Anterior cingulate cortex (tissue), 58 donors: ENCODE measurements at regions not wholly inside any gene's neighbourhood (a gene's known extent, or its start where the extent isn't known, plus 50 kb on each side); places are given as distances from the start of the nearest gene placed in this dataset.

ENCODE experiments used
- DNase-seq, 58 donors: peaks; one replicate each; lab custom pipeline; 2025; lab: John Stamatoyannopoulos, UW

DNA sequence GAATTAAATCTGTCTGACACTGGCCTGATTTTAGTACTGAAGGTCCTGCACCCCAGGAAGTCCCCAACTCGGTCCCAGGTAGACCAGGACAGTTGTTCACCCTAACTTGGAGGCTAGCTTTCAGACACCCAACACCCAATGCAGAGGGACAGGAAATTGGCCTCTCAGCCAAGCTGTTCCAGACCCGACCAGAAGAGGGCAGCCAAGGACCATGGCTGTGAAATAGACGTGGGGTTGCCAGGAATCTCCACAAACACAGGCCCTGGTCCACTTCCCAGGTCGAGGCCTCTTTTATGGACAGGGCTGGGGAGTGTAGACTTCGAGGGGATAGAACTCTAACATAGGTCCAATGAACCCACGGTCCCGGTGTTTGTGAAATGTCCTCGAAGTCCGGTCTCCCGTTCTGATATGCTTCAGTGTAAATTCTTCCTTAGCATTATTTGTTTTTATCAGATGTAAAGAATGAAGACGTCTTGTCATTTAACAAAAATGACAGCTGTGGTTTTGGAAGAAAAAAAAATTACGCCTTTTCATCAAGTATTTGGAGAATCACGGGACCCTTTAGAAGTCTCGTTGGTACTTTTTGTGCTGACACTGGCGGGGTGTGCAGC lies 260.3 kb upstream of the ADAMTS16 start:
- peak in 56 of 58 donors; percentile 15 to 87 (median 68) for DNase-seq

GRCh38 chr5:4880304-4880741 lies 259.8 kb upstream of the ADAMTS16 start:
- DNase-seq, result no peak

DNA sequence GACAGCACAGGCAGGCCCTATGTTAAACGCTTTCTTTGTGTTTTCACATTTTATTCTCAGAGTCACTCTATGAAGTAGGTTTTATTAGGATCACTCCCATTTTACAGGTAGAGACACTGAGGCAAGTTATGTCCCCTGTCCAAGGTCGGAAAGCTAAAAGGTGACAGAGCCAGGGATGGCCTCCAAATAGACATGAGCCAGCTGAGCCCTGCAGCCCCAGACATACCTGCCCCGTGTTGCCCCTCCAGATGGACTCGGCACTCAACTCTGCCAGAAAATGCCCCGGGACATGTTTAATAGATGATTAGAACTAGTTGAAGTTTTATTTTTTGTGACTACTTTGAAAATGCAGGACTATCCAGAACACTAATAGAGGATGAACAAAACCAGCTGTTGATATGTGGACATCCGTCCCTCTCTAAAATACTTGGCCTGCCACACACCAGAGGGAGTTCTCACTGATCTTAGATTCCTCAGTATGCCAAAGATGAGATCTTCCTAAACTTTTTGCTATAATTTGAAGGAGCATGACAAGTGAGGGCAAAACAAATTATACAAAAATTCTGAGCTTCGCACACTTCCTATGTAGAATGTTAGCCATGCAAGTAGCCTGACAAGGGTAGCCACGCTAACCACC lies 258.6 kb upstream of the ADAMTS16 start:
- DNase-seq, result no peak

GRCh38 chr5:4882186-4882585 lies 257.9 kb upstream of the ADAMTS16 start:
- DNase-seq, result no peak

- DNase-seq, result no peak
Measured at GRCh38 chr5:4883360-4883759, 256.8 kb upstream of the ADAMTS16 start.

DNA sequence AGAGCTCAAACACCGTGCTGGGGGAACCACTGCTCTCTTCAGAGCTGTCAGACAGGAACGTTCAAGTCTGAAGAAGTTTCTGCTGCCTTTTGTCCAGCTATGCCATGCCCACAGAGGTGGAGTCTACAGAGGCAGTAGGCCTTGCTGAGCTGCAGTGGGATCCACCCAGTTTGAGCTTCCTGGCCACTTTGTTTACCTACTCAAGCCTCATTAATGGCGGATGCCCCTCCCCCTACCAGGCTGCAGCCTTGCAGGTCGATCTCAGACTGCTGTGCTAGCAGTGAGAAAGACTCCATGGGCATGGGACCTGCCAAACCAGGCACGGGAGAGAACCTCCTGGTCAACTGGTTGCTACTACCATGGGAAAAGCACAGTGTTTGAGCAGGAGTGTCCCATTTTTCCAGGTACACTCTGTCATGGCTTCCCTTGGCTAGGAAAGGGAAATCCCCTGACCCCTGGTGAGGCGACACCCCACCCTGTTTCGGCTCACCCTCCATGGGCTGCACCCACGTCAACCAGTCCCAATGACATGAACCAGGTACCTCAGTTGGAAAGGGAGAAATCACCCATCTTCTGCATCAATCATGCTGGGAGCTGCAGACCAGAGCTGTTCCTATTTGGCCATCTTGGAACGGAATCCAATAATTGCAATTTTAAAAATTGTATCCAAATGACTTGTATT lies 246.9 kb upstream of the ADAMTS16 start:
- DNase-seq, result no peak

DNA sequence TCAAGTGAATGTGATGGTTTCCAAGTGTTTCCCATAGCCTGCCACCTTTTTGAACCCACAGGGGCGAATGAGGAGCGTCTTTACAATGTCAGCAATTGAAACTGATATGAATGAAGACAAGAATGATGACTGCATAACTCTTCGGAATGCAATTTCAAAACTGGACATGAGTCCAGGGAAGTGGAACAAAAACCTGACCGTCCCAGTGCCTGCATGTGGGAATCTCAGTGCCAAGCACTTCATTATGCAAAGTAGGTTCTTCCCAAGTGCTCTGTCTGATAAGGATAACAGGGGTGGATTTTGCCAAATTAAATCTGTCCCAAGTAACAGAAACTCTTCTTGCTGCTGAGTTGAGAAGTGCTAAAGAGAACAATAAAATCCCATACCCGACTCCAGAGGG lies 243.8 kb upstream of the ADAMTS16 start:
- no peak for DNase-seq

- no peak for DNase-seq
Measured at GRCh38 chr5:4901305-4901811, 238.8 kb upstream of the ADAMTS16 start.

DNA sequence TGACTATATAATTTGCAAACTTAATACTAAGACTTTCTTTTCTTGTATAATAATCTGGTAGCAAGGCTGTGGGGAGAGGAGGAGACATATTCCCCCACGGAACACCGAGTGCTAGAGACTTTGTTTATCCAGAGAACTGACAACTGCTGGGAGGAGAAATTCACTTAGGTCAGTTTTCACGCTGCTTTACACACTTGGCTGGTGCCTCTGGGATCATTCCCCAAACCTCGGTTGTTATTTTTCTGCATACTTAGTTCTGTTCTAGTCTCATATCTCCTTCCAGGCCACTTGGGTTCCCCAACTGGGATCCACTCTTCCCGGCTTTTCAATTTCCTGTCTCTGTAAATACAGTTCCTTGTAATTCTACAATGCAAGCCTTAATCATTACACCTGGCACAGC lies 238.2 kb upstream of the ADAMTS16 start:
- DNase-seq, result no peak

DNA sequence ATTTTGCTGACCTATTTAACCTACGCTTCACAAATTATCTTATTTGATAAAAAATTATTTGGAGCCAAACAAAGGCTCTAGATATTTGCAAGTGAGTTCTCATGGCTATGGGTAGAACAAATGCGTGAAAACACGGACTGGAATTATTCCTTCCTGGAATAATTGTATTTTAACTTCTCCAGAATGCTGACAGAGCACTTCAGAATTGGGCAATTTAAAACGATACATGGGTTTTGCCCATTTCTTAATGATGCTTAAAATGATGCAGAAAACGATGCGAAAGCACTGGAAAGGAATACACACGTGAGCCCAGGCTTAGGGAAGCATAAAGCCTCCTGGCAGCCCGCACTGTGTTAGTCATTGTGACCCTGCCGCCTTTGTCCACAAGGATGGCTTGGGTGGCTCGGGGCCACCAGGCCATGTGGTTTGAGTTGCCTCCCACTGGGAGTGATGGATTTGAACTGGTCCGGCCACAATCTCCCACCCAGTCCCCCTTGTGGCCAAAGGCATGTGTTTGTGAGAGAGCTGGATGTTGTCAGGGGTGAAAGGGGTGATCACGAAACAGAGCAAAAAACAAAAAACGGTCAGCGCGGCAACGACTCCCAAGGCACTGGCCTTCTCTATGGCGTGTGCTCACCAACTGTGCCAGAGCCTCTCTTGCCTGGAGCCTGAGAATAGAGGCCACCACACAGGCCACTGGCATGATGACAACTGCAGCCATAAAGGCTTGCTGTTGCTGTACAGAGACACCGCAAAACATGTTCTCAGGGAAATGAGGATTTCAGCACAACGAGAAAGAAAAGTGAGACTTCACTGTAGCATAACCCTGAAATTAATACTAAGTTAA lies 234.2 kb upstream of the ADAMTS16 start:
- DNase-seq, result peak in 25 of 58 donors; percentile 3 to 52 (median 18)

GRCh38 chr5:4906786-4907185 lies 233.3 kb upstream of the ADAMTS16 start:
- DNase-seq, result no peak

DNA sequence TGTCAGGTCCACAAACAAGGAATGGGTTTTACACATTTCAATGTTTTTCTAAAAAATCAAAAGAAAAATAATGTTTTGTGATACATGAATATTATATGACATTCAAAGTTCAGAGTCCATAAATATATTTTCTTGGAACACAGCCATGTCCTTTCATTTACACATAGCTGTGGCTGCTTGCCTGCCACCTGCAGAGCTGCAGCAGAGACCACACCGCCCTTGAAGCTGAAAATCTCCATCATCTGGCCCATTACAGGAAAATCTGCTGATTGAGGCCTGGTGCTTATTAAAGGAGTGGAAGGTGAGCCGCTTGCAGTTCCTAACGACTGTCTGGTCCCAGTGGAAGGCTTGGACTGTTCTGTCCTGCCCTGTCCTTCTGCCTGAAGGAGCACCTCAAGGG lies 232.6 kb upstream of the ADAMTS16 start:
- DNase-seq, result no peak

- DNase-seq, result no peak
Measured at GRCh38 chr5:4909086-4909485, 231.0 kb upstream of the ADAMTS16 start.

DNA sequence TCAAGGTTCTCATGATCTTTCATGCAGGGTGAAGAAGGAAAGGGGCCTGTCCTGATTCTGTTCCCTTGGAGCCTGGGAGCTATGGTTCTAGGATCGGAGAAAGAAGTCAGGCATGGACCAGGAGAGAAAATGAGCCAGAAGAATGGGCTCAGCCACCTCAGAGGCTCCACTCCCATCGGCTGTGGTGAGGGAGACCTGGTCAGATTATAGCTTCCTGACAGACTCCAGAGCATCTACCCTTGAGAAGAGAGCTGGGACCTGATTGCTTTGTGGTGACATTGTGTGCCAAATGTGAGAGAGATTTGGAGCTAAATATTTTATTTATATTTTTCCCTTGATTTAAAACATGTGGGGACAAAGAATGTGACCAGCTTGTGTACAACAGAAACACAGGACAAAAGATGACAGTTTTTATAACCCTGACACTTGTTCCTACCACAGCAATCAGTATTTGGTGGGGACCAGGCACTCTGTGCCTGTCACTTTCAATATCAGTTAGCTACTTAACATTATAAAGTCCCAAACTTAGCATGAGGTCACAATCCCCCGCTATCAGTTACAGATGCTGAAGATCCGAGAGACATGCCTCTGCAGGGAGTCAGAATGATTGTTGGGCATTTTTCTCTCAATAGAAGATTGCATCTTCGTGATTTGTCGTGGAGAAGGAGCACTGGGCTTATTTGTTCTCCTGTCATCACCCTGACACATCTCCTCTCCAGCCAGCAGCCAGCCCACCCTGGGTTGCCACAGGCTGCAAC lies 228.3 kb upstream of the ADAMTS16 start:
- DNase-seq, result no peak

DNA sequence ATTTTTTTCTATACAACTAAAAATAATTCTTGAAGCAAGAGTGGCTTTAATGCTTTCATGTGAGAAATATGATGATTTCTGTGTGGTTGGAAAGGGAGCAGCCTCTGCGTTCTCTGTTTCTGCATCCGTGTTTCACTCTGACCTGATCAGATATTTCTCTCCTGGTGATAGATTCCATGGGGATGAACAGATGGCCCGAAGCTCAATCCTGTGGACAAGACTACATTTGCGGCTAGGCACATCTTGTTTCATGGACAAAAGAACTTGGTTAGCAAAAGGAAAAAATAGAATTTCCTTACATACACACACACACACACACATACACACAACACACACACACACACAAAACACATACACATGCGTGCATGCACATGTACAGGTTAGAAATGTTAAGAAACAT lies 218.2 kb upstream of the ADAMTS16 start:
- DNase-seq, result no peak

DNA sequence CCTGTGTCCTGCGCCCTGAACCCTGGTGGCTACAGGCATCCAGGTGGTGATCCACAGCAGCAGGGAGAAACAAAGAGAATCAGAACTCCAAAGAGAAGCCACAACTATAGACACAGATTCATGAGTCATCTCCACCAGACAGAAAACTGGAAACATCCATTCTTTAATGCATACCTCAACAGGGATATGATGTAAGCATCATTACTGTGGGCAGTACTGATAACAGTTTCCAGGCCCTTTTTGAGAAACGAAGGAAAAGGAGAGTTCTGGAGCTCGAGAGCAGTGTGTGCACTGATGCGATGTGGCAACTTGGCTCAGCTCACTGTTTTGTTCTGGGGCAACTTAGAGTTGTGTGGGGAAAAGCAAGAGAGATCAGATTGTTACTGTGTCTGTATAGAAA lies 215.6 kb upstream of the ADAMTS16 start:
- no peak for DNase-seq

DNA sequence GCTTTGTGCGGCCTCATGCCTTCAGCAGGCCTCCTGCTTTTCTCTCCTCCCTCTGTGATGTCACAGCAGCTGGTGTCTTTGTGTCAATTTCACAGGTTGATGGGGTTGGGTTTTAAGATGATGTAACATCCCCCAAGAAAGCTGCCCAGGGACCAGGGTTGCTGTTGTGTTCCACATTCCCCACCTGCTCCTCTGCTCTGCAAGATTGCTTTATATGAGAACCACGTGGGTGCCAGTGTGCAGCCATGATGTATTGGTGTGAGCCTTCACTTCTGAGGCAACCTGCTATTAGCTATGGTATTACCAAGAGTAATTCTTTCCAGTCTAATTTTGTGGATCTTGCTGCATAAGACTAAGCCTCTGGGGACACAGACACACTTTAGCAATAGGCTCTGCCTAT lies 213.0 kb upstream of the ADAMTS16 start:
- DNase-seq, result no peak

DNA sequence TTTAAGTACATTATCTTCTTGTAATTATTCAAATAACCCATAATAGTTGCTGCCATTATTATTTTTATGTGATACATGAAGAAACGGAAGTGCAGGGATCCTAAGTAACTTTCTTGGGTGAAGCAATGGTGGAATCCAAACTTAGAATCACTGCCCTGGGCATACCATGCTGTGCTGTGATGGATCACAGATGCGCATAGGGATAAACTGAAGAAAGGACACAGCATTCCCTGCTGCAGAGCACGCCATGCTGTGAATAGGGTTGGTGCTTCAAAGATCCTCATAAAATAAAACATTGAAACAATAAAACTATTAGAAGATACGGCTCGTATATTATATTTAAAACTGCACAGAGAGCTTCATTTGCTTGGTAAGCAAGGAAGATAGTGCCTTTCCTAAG lies 211.7 kb upstream of the ADAMTS16 start:
- DNase-seq, result no peak

DNA sequence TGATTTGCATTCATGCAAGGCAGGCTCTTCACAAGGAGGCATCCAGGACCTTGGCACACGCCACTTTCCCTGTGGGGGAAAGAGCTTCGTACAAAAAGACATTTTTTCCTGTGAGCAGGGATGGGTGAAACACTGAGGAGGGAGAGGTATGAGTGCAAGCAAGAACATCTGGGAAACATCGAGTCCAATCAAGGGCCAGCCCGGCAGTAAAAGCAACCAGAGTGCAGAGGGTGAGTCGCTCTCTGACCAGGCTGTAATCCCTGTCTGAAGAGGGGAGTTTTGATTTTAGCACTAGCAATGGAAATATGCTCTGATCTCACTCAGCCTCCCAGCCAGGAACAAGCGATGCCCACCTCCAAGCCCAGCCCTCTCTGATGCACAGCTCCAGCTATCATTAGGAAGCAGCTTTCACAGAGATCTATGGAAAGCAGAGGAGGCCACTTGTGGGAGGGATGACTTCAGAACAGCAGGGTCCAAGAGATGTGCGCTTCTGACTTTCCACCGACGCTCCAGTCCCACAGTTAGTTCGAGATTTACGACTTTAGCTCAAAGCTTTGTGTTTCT lies 211.0 kb upstream of the ADAMTS16 start:
- DNase-seq, result no peak
